Parathyroid adenoma (tissue), 2 donors: ENCODE measurements at regions not wholly inside any gene's neighbourhood (a gene's known extent, or its start where the extent isn't known, plus 50 kb on each side); places are given as distances from the start of the nearest gene placed in this dataset.

Source experiments
- H2AFZ ChIP-seq: fragments of 300-600 bp; sonication (generic); one replicate; pipeline ENCODE4 v1.7.0; 2017; ENCODE audit warnings: antibody characterized with exemption, mild to moderate bottlenecking
- H3K27ac ChIP-seq: fragments of 300-600 bp; sonication (generic); one replicate; pipeline ENCODE4 v1.7.0; 2017
- H3K27me3 ChIP-seq: fragments of 300-600 bp; sonication (generic); one replicate; pipeline ENCODE4 v1.7.0; 2017; ENCODE audit warnings: low read length; ENCODE audit not compliant: control insufficient read depth, insufficient read depth
- H3K36me3 ChIP-seq: fragments of 300-600 bp; sonication (generic); one replicate; pipeline ENCODE4 v1.7.0; 2017; ENCODE audit warnings: low read length; ENCODE audit not compliant: control insufficient read depth, insufficient read depth
- H3K4me1 ChIP-seq: fragments of 300-600 bp; sonication (generic); one replicate; pipeline ENCODE4 v1.7.0; 2017; ENCODE audit warnings: control low read depth
- H3K4me2 ChIP-seq: fragments of 300-600 bp; sonication (generic); one replicate; pipeline ENCODE4 v1.7.0; 2017; ENCODE audit warnings: low read length
- H3K4me3 ChIP-seq: fragments of 300-600 bp; sonication (generic); one replicate; pipeline ENCODE4 v1.7.0; 2017; ENCODE audit warnings: low read depth, low read length
- H3K79me2 ChIP-seq: fragments of 300-600 bp; sonication (generic); one replicate; pipeline ENCODE4 v1.7.0; 2017; ENCODE audit warnings: control low read depth
- H3K9ac ChIP-seq: fragments of 300-600 bp; sonication (generic); one replicate; pipeline ENCODE4 v1.7.0; 2017; ENCODE audit warnings: mild to moderate bottlenecking
- H3K9me3 ChIP-seq: fragments of 300-600 bp; sonication (generic); one replicate; pipeline ENCODE4 v1.7.0; 2017; ENCODE audit warnings: low read length; ENCODE audit not compliant: control insufficient read depth
- TF ChIP-seq, protein P1 (sequence below): fragments of 300-600 bp; sonication (generic); IDR thresholded peaks from one replicate; pipeline ENCODE4 v1.7.0; 2017; ENCODE audit warnings: antibody characterized with exemption, mild to moderate bottlenecking
- donor health status: primary hyperparathyroidism.

DNA sequence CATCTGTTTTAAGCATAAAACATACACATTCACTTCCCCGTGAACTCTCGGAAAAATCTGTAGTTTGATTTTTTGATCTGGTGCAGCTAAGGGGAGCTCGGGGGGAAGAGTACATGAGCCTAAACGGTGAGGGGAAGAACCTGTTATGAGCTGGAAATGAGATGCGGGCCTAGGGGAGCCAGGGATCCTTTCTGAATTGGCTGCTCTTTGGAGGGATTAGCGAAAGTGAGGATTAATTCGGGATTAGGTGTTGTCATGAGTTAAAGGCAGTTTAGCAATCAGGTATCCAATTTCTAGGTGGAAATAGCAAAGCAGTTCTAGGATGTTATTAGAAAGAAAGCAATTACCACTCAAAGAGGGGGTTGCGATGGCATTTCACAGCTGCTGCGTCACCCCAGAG is 51.1 kb upstream of the ADARB2 start:
- Histone ChIP-seq H2AFZ (no peak overlapping the region), H3K27me3 (no peaks in the 10 kb centered on the region), H3K79me2 (no peaks in the 10 kb centered on the region), H3K4me3 (no peak overlapping the region), H3K4me1 (no peaks in the 10 kb centered on the region), H3K27ac (no peak overlapping the region), H3K4me2 (no peak overlapping the region), H3K9me3 (no peaks in the 10 kb centered on the region), H3K36me3 (no peaks in the 10 kb centered on the region), H3K9ac (no peak overlapping the region)
- TF ChIP-seq, protein P1, sequence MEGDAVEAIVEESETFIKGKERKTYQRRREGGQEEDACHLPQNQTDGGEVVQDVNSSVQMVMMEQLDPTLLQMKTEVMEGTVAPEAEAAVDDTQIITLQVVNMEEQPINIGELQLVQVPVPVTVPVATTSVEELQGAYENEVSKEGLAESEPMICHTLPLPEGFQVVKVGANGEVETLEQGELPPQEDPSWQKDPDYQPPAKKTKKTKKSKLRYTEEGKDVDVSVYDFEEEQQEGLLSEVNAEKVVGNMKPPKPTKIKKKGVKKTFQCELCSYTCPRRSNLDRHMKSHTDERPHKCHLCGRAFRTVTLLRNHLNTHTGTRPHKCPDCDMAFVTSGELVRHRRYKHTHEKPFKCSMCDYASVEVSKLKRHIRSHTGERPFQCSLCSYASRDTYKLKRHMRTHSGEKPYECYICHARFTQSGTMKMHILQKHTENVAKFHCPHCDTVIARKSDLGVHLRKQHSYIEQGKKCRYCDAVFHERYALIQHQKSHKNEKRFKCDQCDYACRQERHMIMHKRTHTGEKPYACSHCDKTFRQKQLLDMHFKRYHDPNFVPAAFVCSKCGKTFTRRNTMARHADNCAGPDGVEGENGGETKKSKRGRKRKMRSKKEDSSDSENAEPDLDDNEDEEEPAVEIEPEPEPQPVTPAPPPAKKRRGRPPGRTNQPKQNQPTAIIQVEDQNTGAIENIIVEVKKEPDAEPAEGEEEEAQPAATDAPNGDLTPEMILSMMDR, result no peak
